HS-5 (cell line): ENCODE measurements at regions not wholly inside any gene's neighbourhood (a gene's known extent, or its start where the extent isn't known, plus 50 kb on each side); places are given as distances from the start of the nearest gene placed in this dataset.

Experiments
- DNase-seq: peaks from one replicate; pipeline ENCODE4 v3.0.0-alpha.2; 2012; ENCODE audit warnings: low read depth

GRCh38 chr9:106528158-106528557 lies 334.8 kb upstream of the ZNF462 start:
- no peak for DNase-seq

DNA sequence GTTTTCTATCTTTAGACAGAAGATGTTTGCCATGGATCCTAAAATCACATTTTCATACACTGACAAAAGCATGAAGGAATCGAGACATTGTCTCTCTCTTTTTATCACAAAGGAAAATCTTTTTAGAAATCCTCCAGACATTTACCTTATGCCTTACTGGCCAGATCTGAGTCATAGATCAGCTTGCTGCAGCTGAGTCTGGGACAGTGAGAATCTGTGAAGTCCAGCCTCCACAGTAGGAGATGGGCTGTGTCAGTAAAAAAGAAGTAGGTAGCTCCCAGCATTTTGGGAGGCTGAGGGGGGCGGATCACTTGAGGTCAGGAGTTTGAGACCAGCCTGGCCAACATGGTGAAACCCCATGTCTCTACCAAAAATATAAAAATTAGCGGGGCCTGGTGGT lies 333.4 kb upstream of the ZNF462 start:
- no peak for DNase-seq

DNA sequence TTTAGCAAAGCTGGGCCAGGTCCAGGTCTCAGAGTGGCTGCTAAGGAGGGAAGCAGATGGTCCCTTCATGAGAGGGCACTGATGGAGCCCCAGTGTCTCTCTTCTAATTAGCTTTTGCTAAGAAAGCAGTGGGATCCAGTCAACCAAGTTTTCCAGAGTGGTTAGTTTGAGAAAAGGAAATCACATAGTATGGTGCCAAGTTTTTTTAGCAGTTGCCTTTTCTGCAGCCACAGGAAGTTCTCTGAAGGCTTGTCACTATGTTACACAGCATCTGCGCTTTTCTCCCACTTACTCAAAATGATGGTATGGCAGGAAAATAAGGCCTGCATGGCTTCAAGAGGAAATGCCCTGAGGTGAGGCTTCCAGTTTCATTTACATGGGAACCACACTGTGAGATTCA lies 331.5 kb upstream of the ZNF462 start:
- DNase-seq = no peak

GRCh38 chr9:106532306-106533015 lies 330.5 kb upstream of the ZNF462 start:
- DNase-seq = no peak

DNA sequence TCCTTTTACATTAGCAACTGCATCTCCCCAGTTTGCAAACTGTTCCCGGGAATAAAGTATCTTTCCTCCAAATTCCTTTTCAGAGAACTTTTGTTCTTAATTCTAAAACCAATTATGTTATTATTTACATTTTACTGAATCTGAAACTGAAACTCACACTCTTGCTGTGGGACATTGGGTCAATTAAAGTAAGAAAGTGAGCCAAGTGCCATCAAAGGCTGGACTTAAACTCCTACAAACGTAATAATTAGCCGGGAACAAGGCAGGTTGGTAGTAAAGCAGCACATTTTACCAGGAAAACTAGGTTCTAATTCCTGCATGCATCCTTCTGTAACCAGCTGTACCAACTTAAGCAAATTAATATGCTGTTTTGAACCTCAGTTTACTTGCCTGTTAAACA lies 328.2 kb upstream of the ZNF462 start:
- DNase-seq = no peak

DNA sequence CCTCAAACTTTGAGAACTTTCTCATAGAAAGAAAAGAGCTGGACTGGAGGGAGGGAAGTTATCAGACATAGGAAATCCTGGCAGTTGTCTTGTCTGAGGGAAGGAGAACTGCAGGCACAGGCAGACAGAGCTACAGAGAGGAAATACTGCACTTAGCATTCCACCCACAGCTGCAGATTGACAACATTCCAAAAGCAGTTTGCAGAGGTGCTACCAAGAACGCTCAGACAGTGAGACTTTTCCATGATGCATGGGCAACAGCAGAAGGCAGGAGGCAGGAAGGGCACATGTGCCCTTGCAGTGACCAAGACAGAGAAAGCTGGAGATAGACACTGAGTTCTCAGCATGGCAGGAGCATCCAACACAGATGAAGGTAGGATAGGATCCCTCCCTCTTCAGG lies 327.5 kb upstream of the ZNF462 start:
- no peak for DNase-seq

GRCh38 chr9:106557996-106558667 lies 304.8 kb upstream of the ZNF462 start:
- DNase-seq = no peak

GRCh38 chr9:106560540-106560939 lies 302.4 kb upstream of the ZNF462 start:
- no peak for DNase-seq

GRCh38 chr9:106575823-106576222 lies 287.1 kb upstream of the ZNF462 start:
- DNase-seq = no peak

- DNase-seq = no peak
These were observed 286.7 kb upstream of the ZNF462 start for GRCh38 chr9:106576232-106576760.

GRCh38 chr9:106577121-106577520 lies 285.8 kb upstream of the ZNF462 start:
- no peak for DNase-seq

GRCh38 chr9:106580546-106580945 lies 282.4 kb upstream of the ZNF462 start:
- no peak for DNase-seq

DNA sequence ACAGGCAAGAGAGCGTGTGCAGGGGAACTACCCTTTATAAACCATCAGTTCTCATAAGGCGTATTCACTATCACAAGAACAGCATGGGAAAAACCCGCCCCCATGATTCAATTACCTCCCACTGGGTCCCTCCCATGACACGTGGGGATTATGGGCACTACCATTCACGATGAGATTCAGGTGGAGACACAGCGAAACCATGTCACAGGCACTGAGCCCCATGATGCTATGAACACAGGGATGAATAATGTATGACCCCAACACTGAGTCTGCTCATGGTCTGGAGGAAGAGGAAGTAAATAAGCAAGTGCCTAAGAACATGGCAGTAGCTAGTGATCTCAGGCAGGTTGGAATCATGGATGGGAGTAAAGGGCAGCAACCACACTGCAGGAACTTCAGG lies 281.0 kb upstream of the ZNF462 start:
- no peak for DNase-seq

- DNase-seq = no peak
These were observed 279.2 kb upstream of the ZNF462 start for GRCh38 chr9:106583751-106584150.

DNA sequence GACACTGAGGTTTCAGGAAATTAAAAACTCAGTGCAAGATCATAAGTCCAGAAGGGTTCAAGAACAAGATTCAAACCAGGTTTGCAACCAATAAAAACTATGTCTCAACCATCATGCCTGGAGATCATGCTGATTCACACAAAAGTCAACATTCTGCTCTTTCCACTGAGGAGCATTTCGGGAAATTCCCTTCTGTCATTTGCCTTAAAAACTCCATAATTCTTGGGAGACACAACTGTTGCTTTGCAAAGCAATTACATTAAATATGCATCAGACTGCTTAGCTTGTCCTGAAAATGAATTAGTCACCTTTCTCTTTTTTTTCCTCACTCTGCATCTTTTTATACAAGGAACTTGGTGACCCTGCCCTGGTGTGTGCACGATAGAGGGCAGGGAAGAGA lies 275.9 kb upstream of the ZNF462 start:
- DNase-seq = no peak

DNA sequence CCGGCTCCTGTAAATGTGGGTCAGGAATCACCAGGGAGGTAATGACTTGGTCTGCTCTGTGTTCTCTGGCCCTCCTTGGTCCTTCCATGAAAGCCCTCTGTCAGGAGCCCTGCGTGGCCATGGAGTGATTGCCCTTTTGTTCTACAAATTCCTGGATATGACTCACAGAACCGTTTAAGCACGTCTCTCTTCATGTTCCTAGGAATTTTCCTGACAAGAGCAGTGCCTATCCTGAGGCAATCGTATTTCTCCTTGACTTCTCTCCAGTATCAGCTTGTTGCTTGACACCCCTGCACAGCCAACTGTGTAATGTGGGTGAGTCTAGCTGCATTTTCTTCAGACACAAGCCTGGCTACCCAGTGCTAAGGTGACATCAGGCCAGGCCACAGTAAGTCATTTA lies 274.3 kb upstream of the ZNF462 start:
- DNase-seq = peak; percentile 56

DNA sequence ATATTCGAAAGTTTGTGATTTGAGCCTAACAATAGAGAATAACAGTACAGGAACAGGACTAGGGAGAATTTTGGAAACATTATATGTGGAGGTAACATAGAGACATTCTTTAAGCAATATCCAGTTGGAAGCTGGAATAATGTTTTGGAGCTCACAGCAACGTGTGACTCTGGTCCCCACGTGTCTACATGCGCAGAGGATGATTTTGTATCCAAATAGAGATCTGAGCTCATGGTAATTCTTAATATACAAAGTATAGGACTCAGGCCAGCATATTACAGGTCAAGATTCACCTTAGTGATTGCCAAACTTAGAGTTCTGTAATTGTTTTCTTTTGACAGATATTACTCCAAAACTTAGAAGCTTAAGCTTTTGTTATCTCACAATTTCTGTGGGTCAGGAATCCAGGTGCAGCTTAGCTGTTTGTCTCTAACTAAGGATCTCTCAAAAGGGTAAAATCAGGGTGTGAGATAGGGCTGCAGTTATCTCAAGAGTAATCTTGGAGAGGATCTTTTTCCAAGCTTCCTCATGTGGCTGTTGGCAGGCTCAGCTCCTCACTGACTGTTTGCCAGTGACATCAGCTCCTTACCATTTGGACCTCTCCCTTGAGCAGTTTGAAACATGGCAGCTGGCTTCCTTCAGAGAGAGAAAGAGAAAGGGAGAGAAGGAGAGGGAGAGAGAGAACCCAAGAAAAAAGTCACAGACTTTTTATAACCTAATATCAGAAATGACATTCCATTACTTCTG lies 272.0 kb upstream of the ZNF462 start:
- no peak for DNase-seq

- DNase-seq = no peak
These were observed 269.8 kb upstream of the ZNF462 start for GRCh38 chr9:106593201-106593600.

GRCh38 chr9:106596984-106597383 lies 266.0 kb upstream of the ZNF462 start:
- DNase-seq = no peak

DNA sequence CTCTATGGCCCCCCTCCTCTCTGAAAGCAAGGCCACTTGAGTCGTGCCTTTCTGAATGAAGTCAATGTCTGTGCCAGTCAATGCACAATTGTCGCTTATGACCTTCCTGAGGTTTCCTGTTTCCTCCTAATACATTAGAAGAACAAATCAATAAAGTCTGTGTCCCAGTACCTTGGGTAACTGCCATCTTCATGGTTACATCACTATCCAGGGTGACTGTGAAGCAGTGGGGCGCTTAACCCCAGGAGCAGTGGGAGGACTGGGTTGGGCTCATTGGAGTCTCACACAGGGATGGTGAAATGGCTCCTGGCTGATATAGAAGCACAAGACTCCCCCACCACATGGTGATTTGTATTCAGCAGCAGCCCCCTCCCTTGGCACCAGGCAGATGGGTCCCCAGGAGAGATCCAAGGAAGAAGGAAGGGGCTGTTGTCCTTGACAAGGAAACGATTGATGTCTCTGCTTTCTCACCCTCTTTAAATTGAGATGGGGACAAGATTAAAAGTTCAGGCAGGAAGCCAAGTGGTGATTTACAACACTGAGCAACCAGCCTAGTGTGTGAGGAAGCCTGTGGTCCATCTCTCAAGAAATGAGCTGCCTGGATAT lies 261.9 kb upstream of the ZNF462 start:
- DNase-seq = no peak

DNA sequence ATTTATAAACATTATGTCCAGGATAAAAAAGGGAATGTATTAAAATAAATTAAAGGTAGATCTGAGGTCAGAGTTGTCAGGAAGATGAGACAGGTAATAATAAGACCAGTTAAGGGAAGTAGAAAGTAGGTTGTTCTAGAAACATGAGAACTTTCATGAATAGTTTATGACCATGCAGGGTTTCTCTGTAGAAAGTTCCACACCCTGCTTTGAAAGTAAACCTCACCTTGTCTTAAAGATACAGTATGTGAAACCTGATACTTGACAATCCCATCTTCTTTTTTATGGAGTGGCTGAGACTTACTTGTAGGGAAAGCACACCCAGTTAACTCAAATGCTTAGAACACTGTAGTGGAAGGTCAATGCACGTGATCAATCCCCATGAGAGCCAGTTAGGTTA lies 260.6 kb upstream of the ZNF462 start:
- no peak for DNase-seq

GRCh38 chr9:106613250-106613737 lies 249.7 kb upstream of the ZNF462 start:
- DNase-seq = no peak
